Mammary epithelial cell (primary cell): ENCODE measurements at regions not wholly inside any gene's neighbourhood (a gene's known extent, or its start where the extent isn't known, plus 50 kb on each side); places are given as distances from the start of the nearest gene placed in this dataset.

Experiments used
- EZH2 ChIP-seq: IDR thresholded peaks from 2 replicates; pipeline ENCODE4 v1.6.1; 2012; ENCODE audit warnings: low read length, inconsistent platforms, borderline replicate concordance
- TF ChIP-seq, protein P1 (sequence below), 2 donors: IDR thresholded peaks in 1 of 2; conservative IDR thresholded peaks in 1 of 2; 2 replicates each; pipeline ENCODE4 v1.5.1; 2011 to 2012; ENCODE audit warnings: inconsistent platforms in 2 of 2, low read length in 2 of 2, mild to moderate bottlenecking in 2 of 2, control low read depth in 1 of 2, low read depth in 1 of 2; ENCODE audit not compliant: insufficient read depth in 1 of 2; ENCODE audit errors: extremely low read depth in 1 of 2

- TF ChIP-seq, protein P1, sequence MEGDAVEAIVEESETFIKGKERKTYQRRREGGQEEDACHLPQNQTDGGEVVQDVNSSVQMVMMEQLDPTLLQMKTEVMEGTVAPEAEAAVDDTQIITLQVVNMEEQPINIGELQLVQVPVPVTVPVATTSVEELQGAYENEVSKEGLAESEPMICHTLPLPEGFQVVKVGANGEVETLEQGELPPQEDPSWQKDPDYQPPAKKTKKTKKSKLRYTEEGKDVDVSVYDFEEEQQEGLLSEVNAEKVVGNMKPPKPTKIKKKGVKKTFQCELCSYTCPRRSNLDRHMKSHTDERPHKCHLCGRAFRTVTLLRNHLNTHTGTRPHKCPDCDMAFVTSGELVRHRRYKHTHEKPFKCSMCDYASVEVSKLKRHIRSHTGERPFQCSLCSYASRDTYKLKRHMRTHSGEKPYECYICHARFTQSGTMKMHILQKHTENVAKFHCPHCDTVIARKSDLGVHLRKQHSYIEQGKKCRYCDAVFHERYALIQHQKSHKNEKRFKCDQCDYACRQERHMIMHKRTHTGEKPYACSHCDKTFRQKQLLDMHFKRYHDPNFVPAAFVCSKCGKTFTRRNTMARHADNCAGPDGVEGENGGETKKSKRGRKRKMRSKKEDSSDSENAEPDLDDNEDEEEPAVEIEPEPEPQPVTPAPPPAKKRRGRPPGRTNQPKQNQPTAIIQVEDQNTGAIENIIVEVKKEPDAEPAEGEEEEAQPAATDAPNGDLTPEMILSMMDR (conservative IDR thresholded peaks at IDR 0.05 in 1 of 2, IDR thresholded peaks at IDR 0.05 in 1 of 2; ENCODE audit: extremely low read depth in 1 of 2, insufficient read depth in 1 of 2, low read depth in 1 of 2, low read length in 2 of 2), result no peak
- no peak for TF ChIP-seq EZH2
Measured at GRCh38 chr15:62858343-62858742, 184.2 kb upstream of the TPM1 start.
